ENCODE measurements at regions not wholly inside any gene's neighbourhood (a gene's known extent, or its start where the extent isn't known, plus 50 kb on each side); places are given as distances from the start of the nearest gene placed in this dataset.

GRCh38 chr10:131733596-131733995 lies 167.2 kb upstream of the PPP2R2D start:
- no peaks in the 10 kb centered on the region for H4K20me1 ChIP-seq (ENCODE audit: insufficient read depth)
- no peaks in the 10 kb centered on the region for H3K4me1 ChIP-seq (ENCODE audit: low read depth, poor library complexity, severe bottlenecking)
- no peaks in the 10 kb centered on the region for H3K36me3 ChIP-seq (ENCODE audit: insufficient read depth)
- H3K4me2 ChIP-seq: no peak overlapping the region
- no peak overlapping the region for H3K9ac ChIP-seq
- H3K27ac ChIP-seq: no peak overlapping the region
- no peaks in the 10 kb centered on the region for H3K79me2 ChIP-seq (ENCODE audit: insufficient read depth, low read depth)
- peaks cover 9% of the 10 kb centered on the region; the same call in 1 of the 2 replicates for H3K27me3 ChIP-seq (ENCODE audit: insufficient read depth, low read depth)
- no peak overlapping the region for H2AFZ ChIP-seq (ENCODE audit: low read depth)
- no peak overlapping the region for H3K4me3 ChIP-seq (IDR thresholded peaks at IDR 0.05; ENCODE audit: insufficient read depth, low read depth, low read length)
- no peak for TF ChIP-seq CTCF (conservative IDR thresholded peaks at IDR 0.05; ENCODE audit: low read depth, low read length)

GRCh38 chr10:131735577-131735976 lies 165.2 kb upstream of the PPP2R2D start:
- Histone ChIP-seq H3K4me1 (ENCODE audit: low read depth, poor library complexity, severe bottlenecking) (no peaks in the 10 kb centered on the region), H3K27ac (no peak overlapping the region), H3K27me3 (ENCODE audit: insufficient read depth, low read depth) (peaks cover 9% of the 10 kb centered on the region; the same call in 1 of the 2 replicates), H2AFZ (ENCODE audit: low read depth) (no peak overlapping the region), H3K4me3 (IDR thresholded peaks at IDR 0.05; ENCODE audit: insufficient read depth, low read depth, low read length) (no peak overlapping the region), H3K4me2 (no peak overlapping the region), H4K20me1 (ENCODE audit: insufficient read depth) (no peaks in the 10 kb centered on the region), H3K79me2 (ENCODE audit: insufficient read depth, low read depth) (no peaks in the 10 kb centered on the region), H3K9ac (no peak overlapping the region), H3K36me3 (ENCODE audit: insufficient read depth) (no peaks in the 10 kb centered on the region)
- no peak for TF ChIP-seq CTCF (conservative IDR thresholded peaks at IDR 0.05; ENCODE audit: low read depth, low read length)

- H3K4me2 ChIP-seq: no peak overlapping the region
- no peak overlapping the region for H3K27ac ChIP-seq
- TF ChIP-seq CTCF (conservative IDR thresholded peaks at IDR 0.05; ENCODE audit: low read depth, low read length): no peak
- no peaks in the 10 kb centered on the region for H4K20me1 ChIP-seq (ENCODE audit: insufficient read depth)
- H3K27me3 ChIP-seq (ENCODE audit: insufficient read depth, low read depth): peaks cover 9% of the 10 kb centered on the region; the same call in 1 of the 2 replicates
- no peak overlapping the region for H2AFZ ChIP-seq (ENCODE audit: low read depth)
- H3K9ac ChIP-seq: no peak overlapping the region
- no peaks in the 10 kb centered on the region for H3K79me2 ChIP-seq (ENCODE audit: insufficient read depth, low read depth)
- H3K36me3 ChIP-seq (ENCODE audit: insufficient read depth): no peaks in the 10 kb centered on the region
- H3K4me3 ChIP-seq (IDR thresholded peaks at IDR 0.05; ENCODE audit: insufficient read depth, low read depth, low read length): no peak overlapping the region
- H3K4me1 ChIP-seq (ENCODE audit: low read depth, poor library complexity, severe bottlenecking): no peaks in the 10 kb centered on the region
These were observed 164.4 kb upstream of the PPP2R2D start for GRCh38 chr10:131736321-131736980.

- Histone ChIP-seq H2AFZ (ENCODE audit: low read depth) (no peak overlapping the region), H3K4me1 (ENCODE audit: low read depth, poor library complexity, severe bottlenecking) (no peaks in the 10 kb centered on the region), H3K79me2 (ENCODE audit: insufficient read depth, low read depth) (no peaks in the 10 kb centered on the region), H3K36me3 (ENCODE audit: insufficient read depth) (no peaks in the 10 kb centered on the region), H3K4me3 (IDR thresholded peaks at IDR 0.05; ENCODE audit: insufficient read depth, low read depth, low read length) (no peak overlapping the region), H3K27ac (no peak overlapping the region), H3K27me3 (ENCODE audit: insufficient read depth, low read depth) (peaks cover 9% of the 10 kb centered on the region; the same call in 1 of the 2 replicates), H3K9ac (no peak overlapping the region), H4K20me1 (ENCODE audit: insufficient read depth) (no peaks in the 10 kb centered on the region), H3K4me2 (no peak overlapping the region)
- TF ChIP-seq CTCF (conservative IDR thresholded peaks at IDR 0.05; ENCODE audit: low read depth, low read length): no peak
These were observed 163.0 kb upstream of the PPP2R2D start for GRCh38 chr10:131737543-131738395.
